Vagina (tissue), 2 donors: ENCODE measurements at regions not wholly inside any gene's neighbourhood (a gene's known extent, or its start where the extent isn't known, plus 50 kb on each side); places are given as distances from the start of the nearest gene placed in this dataset.

Source experiments
- DNase-seq, 2 donors: peaks; one replicate each; pipeline ENCODE4 v3.0.0-alpha.2; 2017; ENCODE audit errors: extremely low spot score in 2 of 2
- H3K27ac ChIP-seq: fragments of 200-600 bp; sonication (generic); one replicate; pipeline ENCODE4 v1.5.1; 2019
- H3K27me3 ChIP-seq: fragments of 200-600 bp; sonication (generic); one replicate; pipeline ENCODE4 v1.5.1; 2019
- H3K36me3 ChIP-seq, 2 donors: fragments of 200-600 bp; sonication (generic); one replicate each; pipeline ENCODE4 v1.5.1; 2017 to 2019
- H3K4me1 ChIP-seq: fragments of 200-600 bp; sonication (generic); one replicate; pipeline ENCODE4 v1.5.1; 2019
- H3K4me3 ChIP-seq, 2 donors: fragments of 200-600 bp; sonication (generic); 1 replicate in 1 of 2; 2 replicates in 1 of 2; pipeline ENCODE4 v1.5.1; 2016 to 2019
- H3K9me3 ChIP-seq: fragments of 200-600 bp; sonication (generic); one replicate; pipeline ENCODE4 v1.5.1; 2019
- POLR2A ChIP-seq, 2 donors: fragments of 450-650 bp; IDR thresholded peaks; one replicate each; pipeline ENCODE4 v1.6.1; 2017; ENCODE audit warnings: antibody characterized with exemption in 2 of 2, mild to moderate bottlenecking in 2 of 2, moderate library complexity in 2 of 2
- POLR2AphosphoS5 ChIP-seq, 2 donors: sonication (generic); formaldehyde crosslinking; IDR thresholded peaks; one replicate each; pipeline ENCODE4 v1.9.0; 2017; ENCODE audit warnings: antibody characterized with exemption in 2 of 2, mild to moderate bottlenecking in 2 of 2, low read depth in 1 of 2; ENCODE audit not compliant: insufficient read depth in 1 of 2
- intact Hi-C: fragments of 100-400 bp; cut with DNase I; formaldehyde crosslinking; loops from one replicate; pipeline ENCODE4 v1.15.1; 2023
- TF ChIP-seq, protein P1 (sequence below), 3 experiments: fragments of 450-650 bp in 2 of 3; fragments of 200-600 bp in 1 of 3; sonication (generic) in 1 of 3; IDR thresholded peaks; one replicate each; pipeline ENCODE4 v1.5.1; 2017 to 2019; ENCODE audit warnings: antibody characterized with exemption in 3 of 3, mild to moderate bottlenecking in 2 of 3, moderate library complexity in 2 of 3

DNA sequence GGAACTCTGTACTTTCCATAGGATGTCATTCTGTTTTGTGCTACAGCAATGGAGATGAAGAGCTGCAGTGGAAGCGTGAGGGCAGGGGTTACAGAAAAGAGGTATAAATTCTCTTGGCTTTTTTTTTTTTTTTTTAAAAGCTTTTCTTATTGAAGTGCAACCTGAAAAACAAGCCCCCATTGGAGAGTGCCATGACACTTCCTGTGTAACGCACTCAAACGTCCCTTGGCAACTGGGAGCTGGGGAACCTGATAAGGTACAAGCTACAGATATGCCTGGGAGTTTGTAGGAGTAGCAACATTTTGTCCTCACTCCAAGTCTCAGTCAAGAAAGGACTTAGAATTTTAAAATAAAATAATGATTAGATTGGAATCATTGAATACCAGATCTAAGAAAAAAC, 512.1 kb downstream of the RPS24 start:
- H3K9me3 ChIP-seq: no peaks in the 10 kb centered on the region
- no peak for TF ChIP-seq POLR2AphosphoS5 (IDR thresholded peaks at IDR 0.05; ENCODE audit: insufficient read depth in 1 of 2, low read depth in 1 of 2)
- TF ChIP-seq POLR2A (IDR thresholded peaks at IDR 0.05): no peak
- TF ChIP-seq, protein P1, sequence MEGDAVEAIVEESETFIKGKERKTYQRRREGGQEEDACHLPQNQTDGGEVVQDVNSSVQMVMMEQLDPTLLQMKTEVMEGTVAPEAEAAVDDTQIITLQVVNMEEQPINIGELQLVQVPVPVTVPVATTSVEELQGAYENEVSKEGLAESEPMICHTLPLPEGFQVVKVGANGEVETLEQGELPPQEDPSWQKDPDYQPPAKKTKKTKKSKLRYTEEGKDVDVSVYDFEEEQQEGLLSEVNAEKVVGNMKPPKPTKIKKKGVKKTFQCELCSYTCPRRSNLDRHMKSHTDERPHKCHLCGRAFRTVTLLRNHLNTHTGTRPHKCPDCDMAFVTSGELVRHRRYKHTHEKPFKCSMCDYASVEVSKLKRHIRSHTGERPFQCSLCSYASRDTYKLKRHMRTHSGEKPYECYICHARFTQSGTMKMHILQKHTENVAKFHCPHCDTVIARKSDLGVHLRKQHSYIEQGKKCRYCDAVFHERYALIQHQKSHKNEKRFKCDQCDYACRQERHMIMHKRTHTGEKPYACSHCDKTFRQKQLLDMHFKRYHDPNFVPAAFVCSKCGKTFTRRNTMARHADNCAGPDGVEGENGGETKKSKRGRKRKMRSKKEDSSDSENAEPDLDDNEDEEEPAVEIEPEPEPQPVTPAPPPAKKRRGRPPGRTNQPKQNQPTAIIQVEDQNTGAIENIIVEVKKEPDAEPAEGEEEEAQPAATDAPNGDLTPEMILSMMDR (IDR thresholded peaks at IDR 0.05): no peak
- H3K27me3 ChIP-seq: no peaks in the 10 kb centered on the region
- no peak overlapping the region for H3K4me3 ChIP-seq
- H3K36me3 ChIP-seq: no peaks in the 10 kb centered on the region
- DNase-seq: no peak
- H3K4me1 ChIP-seq: peaks cover 47% of the 10 kb centered on the region
- no peak overlapping the region for H3K27ac ChIP-seq
- intact Hi-C loops: no loop called here

DNA sequence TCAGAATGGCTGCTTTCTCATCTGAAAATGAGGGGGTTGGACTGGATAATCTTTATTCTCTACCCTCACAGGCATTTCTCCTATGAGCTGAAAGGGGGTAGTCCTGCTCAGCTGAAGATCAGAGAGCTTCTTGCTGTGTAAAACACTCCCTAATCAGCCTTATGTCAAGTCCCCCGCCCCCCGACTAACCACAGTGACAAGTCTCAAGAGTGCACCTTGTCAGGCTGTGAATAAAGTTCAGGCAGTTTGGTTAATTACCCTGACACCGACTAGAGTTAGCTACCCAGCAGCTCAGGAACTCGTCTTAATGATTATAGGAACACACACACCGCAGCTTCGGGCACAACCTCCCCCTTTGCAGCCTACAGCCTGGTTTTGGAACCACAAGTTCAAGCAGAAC, 513.7 kb downstream of the RPS24 start:
- Histone ChIP-seq H3K36me3 (no peaks in the 10 kb centered on the region), H3K9me3 (no peaks in the 10 kb centered on the region), H3K27me3 (no peaks in the 10 kb centered on the region), H3K4me3 (no peak overlapping the region), H3K27ac (no peak overlapping the region), H3K4me1 (peaks cover 47% of the 10 kb centered on the region)
- no peak for DNase-seq
- intact Hi-C loops: no loop called here
- TF ChIP-seq POLR2A (IDR thresholded peaks at IDR 0.05) (no peak), POLR2AphosphoS5 (IDR thresholded peaks at IDR 0.05; ENCODE audit: insufficient read depth in 1 of 2, low read depth in 1 of 2) (no peak)
- TF ChIP-seq, protein P1 (IDR thresholded peaks at IDR 0.05): no peak

DNA sequence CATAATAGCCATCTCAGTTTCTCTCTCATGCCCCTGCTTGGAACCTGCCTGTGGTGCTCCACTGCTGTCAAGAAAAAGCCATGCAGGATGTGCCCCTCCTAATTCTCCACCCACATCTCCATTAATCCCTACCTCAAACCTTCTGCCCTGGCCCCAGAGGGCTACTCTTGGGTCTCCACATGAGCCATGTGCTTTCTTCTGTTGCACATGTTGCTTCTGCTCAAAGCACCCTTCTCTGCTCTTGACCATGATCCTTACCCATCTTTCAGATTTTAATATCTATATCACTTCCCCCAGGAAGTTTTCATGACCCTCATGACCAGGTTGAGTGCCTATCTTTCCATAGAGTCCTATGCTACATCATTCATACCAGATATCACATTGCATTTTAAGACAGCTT, 514.2 kb downstream of the RPS24 start:
- peaks cover 48% of the 10 kb centered on the region for H3K4me1 ChIP-seq

DNA sequence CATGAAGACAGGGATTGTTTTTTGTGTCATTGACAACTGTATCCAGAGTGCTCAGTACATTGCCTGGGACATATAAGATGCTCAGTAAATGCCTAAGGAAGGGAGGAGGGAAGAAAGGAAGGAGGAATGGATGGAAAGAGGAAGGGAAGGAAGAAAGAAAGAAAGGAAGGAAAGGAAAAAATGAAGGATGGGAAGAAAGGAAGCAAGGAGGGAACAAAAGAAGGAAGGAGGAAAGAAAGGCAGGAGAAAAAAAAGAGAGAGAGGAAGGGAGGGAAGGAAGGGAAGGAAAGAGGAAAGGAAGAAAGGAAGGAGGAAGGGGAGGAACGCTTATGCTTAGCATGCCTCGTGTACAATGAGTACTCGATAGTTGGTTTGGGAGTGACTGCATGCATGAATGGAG, 514.7 kb downstream of the RPS24 start:
- no peak overlapping the region for H3K4me3 ChIP-seq
- no peaks in the 10 kb centered on the region for H3K27me3 ChIP-seq
- H3K27ac ChIP-seq: no peak overlapping the region
- H3K4me1 ChIP-seq: peaks cover 45% of the 10 kb centered on the region
- H3K9me3 ChIP-seq: no peaks in the 10 kb centered on the region
- DNase-seq: no peak
- intact Hi-C loops: no loop called here
- no peak for TF ChIP-seq POLR2A (IDR thresholded peaks at IDR 0.05)
- no peak for TF ChIP-seq POLR2AphosphoS5 (IDR thresholded peaks at IDR 0.05; ENCODE audit: insufficient read depth in 1 of 2, low read depth in 1 of 2)
- TF ChIP-seq, protein P1 (IDR thresholded peaks at IDR 0.05): no peak
- H3K36me3 ChIP-seq: no peaks in the 10 kb centered on the region

More for the DNA sequence above, 514.2 kb downstream of the RPS24 start:
- Histone ChIP-seq H3K27ac (no peak overlapping the region), H3K27me3 (no peaks in the 10 kb centered on the region), H3K4me3 (no peak overlapping the region), H3K36me3 (no peaks in the 10 kb centered on the region), H3K9me3 (no peaks in the 10 kb centered on the region)
- no peak for TF ChIP-seq POLR2A (IDR thresholded peaks at IDR 0.05)
- TF ChIP-seq, protein P1 (IDR thresholded peaks at IDR 0.05): no peak
- TF ChIP-seq POLR2AphosphoS5 (IDR thresholded peaks at IDR 0.05; ENCODE audit: insufficient read depth in 1 of 2, low read depth in 1 of 2): no peak
- DNase-seq: no peak
- intact Hi-C loops: no loop called here

DNA sequence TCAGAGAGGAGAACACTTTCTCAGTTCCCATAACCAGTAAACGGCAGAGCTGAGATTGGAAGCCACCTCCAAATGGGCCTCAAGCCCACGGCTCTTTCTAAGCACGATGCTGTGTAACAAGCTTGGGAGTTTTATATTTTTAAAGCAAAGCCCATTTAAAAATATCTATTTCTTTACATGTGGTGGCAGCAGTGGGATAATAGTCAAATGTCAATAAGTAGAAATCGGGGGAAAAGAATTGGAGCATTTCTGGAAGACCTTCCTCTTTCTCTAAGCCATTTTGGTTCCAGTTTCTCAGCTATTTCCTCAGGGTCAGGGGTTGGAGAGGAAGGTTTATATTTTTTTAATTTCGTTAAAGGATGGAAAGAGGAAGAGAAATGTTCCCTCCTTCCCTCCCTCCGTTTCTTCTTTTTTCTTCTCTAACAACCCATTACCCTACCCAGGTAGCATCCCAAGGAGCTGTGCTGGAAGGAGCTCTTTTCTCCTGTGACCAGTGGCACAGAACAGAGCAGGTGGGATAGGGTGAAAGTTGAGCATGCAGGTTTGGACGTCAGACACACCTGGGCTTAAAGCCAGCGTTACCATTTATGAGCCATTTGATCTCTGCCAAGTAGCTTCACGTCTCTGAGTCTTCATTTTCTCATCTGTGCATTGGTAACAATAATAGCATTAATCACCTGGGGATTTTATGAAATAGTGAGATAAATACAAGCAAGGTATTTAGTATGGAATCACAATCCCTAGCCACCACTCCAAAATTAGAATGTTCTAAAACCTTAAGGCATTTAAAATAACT, 515.7 kb downstream of the RPS24 start:
- no peak for DNase-seq
- intact Hi-C loops: no loop called here
- H3K36me3 ChIP-seq: no peaks in the 10 kb centered on the region
- TF ChIP-seq, protein P1 (IDR thresholded peaks at IDR 0.05): no peak
- TF ChIP-seq POLR2AphosphoS5 (IDR thresholded peaks at IDR 0.05; ENCODE audit: insufficient read depth in 1 of 2, low read depth in 1 of 2) (no peak), POLR2A (IDR thresholded peaks at IDR 0.05) (no peak)
- H3K9me3 ChIP-seq: no peaks in the 10 kb centered on the region
- H3K4me1 ChIP-seq: peaks cover 38% of the 10 kb centered on the region
- H3K4me3 ChIP-seq: no peak overlapping the region
- H3K27ac ChIP-seq: no peak overlapping the region
- H3K27me3 ChIP-seq: no peaks in the 10 kb centered on the region
